Ovary (tissue), 3 donors: ENCODE measurements at regions not wholly inside any gene's neighbourhood (a gene's known extent, or its start where the extent isn't known, plus 50 kb on each side); places are given as distances from the start of the nearest gene placed in this dataset.

Source experiments
- CTCF ChIP-seq, 3 donors: fragments of 450-650 bp in 2 of 3; fragments of 200-600 bp in 1 of 3; IDR thresholded peaks; one replicate each; pipeline versions ENCODE4 v1.5.1 to v1.8.0; 2016 to 2022; ENCODE audit warnings: antibody characterized with exemption in 3 of 3, mild to moderate bottlenecking in 1 of 3
- EP300 ChIP-seq: sonication (generic); formaldehyde crosslinking; IDR thresholded peaks from one replicate; pipeline ENCODE4 v1.6.1; 2017; ENCODE audit warnings: antibody characterized with exemption
- POLR2A ChIP-seq: fragments of 450-650 bp; IDR thresholded peaks from one replicate; pipeline ENCODE4 v1.6.1; 2017; ENCODE audit warnings: antibody characterized with exemption, mild to moderate bottlenecking, moderate library complexity
- donor health status: DM: no; HTN: no; CAD: no.

GRCh38 chr4:137664046-137664387 is 131.7 kb upstream of the PCDH18 start:
- TF ChIP-seq CTCF (IDR thresholded peaks at IDR 0.05), result no peak
- TF ChIP-seq POLR2A, result no peak
- no peak for TF ChIP-seq EP300
